GM19395 (cell line): ENCODE measurements at regions not wholly inside any gene's neighbourhood (a gene's known extent, or its start where the extent isn't known, plus 50 kb on each side); places are given as distances from the start of the nearest gene placed in this dataset.

ENCODE experiments used
- ATAC-seq: cut with Tn5 transposase; IDR thresholded peaks from one replicate; pipeline ENCODE4 v1.9.1; 2021; ENCODE audit warnings: mild to moderate bottlenecking, moderate library complexity; ENCODE audit not compliant: unreplicated experiment

DNA sequence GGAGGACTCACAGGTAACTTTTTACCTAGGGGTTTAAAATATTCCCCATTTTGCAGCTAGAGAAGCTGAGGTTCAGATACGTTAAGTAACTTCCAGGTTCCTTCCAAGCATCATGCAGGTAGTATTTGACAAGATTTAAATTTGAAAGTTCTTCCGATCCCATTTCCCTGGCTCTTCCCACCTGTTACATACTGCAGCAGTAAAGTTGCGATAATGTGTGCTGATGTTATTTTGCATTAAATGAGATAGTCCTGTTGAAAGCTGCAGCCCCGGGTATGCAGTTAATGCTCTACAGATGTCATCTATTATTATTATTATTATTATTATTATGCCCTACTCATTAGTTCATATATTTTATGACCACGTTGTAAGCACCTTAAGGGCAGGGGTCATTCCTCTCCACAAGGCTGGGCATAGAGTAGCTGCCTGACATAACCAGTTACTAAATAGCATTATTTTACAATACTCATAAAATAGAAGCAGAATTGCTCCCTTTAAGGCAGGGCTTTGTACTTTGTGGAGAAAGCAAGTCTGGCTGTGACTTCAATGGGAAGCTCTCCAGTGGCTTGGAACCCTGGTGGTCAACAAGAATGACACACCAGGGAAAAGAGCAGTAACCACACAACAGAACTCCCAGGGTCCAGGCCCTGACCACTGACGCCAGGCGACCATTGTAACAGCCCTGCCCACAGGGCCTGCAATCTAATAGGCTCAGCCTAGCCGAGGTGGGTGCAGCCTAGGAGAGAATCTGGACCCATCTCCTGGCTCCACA, 90.8 kb upstream of the CALM2 start:
- no peak for ATAC-seq

DNA sequence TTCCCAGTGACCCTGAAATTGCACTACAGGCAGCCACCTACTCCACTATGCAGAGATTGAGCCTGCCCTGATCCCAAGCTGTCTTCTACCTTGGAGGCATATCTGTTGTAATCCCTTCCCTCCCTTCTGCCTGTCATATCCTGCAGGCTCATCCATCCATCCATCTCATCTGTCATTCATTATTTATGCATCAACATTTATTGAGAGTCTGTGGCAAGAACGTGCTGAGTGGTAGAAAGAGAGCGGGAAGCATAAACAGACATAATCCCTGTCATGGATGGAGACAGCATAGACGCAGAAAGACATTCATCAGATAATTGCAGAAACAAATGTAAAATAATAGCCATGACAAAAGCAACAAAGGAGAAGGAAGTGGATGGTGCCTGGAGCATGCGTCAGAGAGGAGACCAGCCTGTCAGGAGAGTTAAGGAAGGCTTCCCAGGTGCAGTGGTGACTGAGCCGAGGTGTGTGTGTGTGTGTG, 89.5 kb upstream of the CALM2 start:
- no peak for ATAC-seq

DNA sequence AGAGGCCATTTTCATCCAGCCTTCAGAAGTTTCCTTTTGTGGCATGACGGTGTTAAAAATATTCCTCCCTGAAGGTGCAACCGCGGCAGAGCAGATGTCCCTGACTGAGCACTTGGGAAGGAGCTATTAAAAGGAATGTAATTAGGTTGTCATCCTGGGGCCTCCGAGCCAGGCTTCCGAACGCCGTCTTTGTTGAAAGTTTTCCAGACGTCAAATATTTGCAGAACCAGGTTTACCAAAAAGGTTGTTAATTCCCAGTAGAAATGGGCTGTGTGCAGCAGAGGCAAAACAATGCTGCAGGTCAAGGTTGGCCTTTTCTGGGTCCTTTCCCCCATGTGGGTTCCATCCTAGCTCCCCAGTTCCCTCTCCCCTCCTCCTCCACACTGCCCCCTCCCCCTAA, 88.8 kb upstream of the CALM2 start:
- ATAC-seq = no peak

DNA sequence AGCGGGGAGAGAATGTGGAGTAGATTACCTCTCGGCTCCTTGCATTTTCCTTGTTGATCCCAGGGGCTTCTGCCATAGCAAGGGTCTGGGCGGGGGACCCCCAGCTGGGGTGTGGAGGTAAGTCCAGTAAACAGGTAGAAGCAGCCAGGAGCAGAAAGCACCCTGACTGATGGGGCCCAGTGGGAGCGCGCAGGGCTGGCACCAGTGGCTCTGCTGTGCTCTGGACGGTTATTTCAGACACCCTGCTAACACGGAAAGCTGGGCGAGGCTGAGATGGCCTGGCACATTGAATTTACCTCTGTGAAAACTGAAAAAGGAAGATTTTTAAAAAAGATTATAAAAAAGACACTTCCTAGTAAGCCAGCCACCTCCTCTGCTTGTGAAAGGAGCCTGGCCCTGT, 88.4 kb upstream of the CALM2 start:
- no peak for ATAC-seq

DNA sequence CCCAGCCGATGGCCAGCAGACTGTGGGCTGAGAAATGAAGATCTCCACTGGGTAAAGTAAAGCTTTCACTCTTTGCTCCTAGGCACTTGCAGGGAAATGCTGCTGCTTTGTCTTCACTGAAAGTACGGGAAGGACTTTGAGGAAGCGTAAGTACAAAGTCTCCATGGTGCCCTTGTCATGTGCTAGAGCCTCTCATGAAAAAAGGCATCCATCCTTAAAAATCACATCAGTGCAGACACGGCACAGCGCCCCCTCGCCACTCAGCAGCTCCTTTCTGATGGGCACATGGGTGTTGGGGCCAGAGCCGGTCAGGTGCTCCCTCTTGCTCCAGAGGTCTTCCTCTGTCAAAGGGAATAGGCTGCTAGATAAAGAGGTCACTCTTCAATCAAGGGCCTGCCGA, 87.8 kb upstream of the CALM2 start:
- no peak for ATAC-seq

DNA sequence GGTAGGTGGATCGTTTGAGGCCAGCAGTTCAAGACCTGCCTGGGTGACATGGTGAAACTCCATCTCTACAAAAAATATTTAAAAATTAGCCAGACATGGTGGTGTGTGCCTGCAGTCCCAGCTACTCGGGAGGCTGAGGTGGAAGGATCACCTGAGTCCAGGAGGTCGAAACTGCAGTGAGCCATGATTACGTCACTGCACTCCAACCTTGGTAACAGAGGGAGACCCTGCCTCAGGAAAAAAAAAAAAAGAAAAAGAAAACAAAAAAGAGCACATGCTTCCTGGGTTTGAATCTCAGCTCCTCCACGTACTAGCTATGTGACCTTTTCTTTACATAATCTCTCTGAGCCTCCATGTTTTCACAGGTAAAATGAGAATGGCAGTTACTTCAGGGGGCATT, 86.3 kb upstream of the CALM2 start:
- no peak for ATAC-seq

DNA sequence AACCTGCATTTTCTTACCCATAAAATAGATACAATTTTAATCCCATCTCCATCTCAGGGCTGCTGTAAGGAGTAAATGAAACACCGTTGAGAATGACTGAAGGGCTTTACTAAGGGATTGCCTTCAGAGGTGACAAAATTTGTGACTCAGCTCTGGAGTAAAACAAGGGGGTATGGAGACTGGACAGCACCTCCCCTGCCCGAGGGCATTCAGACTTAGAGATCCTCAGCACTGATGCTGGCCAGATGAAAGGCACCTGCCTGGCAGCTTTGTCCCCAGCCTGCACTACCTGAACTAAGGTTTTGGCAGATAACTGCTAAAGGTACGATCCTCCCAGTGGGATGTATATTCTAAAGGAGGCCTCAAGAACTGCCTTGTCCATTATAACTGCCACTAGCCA, 84.7 kb upstream of the CALM2 start:
- ATAC-seq = no peak

DNA sequence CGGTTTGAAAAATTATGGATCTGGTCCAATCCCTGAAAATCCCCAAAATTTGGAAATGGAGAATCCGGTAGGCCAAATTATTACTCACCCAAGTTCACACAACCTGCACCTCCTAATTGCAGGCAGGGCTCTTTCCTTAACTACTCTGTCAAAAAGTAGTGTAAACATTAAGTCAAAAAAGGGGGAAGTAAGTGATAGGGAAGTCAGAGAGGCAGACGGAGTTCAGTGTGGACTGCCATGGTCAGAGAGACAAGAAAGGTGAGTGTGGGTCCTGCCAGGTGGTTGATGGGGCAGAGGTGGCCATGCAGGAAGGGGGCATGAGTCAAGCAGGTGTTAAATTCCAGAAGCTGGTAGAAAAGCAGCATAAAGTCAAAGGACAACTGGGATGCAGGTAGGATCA, 83.5 kb upstream of the CALM2 start:
- no peak for ATAC-seq

DNA sequence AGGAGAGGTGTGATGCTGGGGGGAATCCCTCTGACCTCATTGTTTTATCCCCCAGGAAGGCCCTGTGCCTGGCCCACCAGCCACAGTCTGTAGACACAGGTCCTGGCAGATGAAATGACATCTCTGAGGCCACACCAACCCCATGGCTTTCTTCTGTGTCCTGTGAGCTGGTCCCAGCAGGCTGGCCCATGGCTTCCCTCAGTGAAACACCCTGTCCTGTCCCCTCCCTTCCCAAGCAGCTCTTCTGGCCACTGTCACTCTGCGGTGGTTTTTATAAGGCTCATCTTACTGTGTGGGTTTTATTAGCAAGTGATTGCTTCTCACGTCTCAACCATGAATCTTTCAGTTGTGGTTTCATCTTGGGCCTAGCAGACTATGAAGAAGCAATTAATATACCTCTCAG, 81.6 kb upstream of the CALM2 start:
- no peak for ATAC-seq

DNA sequence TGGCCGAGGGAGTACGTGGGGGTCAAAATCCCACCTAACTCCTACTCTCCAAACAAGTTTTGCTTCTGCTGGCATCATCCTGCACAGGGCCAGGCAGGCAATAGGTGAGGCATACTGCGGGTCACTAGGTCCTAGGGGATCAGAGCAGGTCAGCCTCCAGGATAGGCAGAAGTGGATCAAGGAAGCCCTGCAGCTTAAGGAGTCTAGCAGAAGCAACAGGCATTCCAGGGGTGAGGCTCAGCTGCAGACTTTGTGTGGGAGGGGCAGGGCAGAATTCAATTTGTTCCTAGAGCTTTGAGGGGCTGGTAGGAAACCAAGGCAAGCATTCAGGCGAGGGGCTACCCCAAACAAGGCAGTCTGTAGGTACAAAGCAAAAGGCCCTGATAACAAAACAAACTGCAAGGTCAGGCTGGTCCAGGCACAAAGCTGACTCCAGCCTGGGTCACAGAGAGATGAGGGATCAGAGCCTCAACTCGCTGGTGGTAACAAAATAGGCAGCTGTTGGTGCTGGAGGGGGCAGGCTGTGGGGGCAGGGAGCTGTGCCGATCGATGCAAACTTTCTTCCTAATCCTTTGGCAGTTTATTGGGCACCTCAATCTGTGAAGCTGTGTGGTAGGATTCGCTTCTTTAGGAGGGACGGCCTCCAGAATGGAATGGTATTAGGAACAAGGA, 80.2 kb upstream of the CALM2 start:
- no peak for ATAC-seq

DNA sequence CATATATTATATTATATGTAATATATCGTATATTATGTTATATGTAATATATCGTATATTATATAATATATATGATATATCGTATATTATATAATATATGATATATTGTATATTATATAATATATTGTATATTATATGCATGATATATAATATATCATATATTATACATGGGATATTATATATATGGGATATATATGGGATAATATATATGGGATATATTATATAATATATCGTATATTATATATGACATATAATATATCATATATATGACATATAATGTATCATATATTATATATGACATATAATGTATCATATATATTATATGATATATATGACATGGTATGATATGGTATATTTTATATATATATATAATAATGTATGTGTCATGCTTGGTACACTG, 79.5 kb upstream of the CALM2 start:
- ATAC-seq = no peak

DNA sequence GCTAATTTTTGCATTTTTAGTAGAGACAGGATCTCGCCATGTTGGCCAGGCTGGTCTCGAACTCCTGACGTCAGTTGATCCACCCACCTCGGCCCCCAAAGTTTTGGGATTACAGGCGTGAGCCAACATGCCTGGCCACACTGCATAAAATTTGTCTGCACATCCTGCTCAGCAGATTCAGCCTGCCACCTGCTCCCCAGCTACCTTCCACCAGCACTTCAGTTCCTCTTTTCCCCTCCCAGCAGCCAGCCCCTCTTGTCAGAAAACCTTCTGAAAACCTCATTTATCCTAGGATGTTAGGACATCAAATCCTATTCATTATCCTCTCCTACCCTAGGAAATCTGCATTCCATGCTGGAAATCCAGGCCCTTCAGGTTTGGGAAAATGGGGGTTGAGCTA, 78.2 kb upstream of the CALM2 start:
- no peak for ATAC-seq

DNA sequence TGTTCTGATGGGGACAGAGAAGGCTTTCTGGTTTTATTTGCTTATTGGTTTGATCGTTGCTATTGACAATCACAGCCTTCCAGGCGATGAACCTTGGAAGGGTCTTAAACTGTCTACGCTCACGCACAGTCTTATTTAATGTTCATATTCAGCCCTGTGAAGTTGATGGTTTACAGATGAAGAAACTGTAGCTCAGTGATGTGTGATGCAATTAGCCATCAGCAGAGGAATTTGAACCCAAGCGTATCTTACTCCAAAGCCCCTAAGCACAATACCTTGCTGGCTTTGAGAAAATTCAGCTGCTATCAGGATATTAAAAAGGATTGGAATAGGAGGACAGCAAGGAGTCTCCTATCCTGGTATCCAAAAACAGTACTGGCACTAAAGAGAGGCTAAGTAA, 77.1 kb upstream of the CALM2 start:
- no peak for ATAC-seq

DNA sequence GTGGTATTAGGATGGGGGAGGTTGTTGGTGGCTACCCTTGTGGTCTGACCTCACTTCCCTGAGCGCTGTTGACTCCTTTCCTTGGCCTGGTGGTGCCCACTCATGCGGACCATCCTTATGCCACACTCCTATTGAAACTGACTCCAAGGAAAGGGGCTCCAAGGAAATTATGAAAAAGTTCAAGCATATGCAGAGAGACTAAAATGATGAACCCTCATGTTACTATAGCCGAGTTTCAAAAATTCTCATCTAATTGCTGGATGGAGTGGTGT, 75.0 kb upstream of the CALM2 start:
- ATAC-seq = no peak

DNA sequence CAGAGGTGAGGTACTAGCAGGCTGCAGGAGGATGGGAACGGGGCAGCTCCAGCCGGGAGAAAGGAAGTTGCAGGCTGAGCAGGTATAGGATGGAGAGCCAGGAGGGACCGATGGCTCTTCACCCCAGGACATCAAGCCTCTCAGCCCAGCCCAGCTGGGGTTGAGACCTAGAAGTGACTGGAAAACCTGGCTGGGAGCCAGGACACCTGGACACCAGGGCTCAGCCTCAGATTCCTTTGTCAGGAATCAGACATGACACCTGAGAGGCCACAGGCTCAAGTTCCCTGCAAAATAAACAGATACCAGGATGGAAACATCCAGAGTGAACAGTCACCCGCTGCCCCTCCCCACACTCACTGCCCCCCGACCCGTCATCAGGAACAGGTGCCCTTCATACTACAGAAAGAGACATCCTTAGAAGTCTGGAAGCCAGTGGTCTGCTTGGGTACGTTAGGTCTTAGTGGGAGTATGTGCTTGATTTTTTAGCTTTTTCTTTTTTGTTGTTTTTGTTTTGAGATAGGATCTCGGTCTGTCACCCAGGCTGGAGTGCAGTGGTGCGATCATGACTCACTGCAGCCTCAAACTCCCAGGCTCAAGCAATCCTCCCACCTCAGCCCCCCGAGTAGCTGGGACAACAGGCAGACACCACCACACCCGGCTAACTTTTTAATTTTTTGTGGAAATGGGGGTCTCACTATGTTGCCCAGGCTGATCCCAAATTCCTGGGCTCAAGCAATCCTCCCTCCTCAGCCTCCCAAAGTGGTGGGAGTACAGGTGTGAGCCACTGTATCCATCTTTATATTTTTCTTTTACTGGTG, 74.5 kb upstream of the CALM2 start:
- no peak for ATAC-seq

DNA sequence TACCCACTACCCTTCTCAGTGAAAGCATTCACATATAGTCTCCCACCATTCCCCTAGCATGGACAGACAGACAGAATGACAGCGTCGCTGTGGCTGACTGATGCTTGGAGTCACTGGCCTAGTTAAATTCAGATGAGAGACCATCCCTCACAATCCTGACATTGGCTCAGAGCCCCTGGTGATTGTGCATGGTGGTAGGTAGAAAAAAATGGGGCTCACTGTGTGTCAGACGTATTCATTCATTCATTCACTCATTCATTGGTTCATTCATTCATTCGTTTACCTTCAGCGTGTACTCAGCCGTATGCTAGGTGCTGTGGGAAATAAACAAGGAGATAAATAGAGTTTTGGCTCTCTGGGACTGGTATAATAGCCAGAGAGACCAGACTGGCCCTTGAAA, 73.6 kb upstream of the CALM2 start:
- ATAC-seq = no peak

DNA sequence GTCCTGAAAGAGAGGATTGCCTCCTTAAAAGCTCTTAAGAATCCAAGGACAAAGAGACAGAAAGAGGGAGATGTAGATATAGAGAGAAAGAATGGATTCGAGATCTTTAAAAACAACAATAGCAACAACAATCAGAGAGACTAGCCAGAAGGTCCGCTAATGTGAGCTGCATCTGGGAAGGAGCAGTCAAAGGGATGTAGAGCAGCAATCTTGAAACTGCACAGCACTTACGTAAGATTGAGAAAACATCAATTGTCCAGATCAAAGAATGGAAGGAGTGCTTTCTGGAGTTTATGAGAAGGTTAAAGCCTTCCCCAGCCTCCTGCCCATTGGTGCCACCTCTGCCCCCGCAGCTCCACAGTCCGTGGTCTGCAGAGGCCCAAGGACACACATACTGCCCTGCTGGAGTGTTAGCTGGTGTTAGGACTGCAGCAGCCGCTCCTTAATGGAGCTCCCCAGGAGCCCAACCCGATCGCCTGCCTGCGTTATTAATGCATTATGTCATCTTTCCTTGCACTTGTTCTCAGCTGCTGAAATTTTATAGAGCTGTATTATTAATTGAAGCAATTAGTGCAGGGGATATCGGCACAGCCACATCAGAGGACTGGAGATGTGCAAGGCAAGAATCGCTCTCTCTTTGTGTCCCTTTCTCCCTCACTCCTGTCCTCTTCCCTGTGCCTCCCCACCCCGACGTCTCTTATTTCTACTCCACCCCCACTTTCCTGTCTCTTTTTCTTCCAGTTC, 73.0 kb upstream of the CALM2 start:
- no peak for ATAC-seq

DNA sequence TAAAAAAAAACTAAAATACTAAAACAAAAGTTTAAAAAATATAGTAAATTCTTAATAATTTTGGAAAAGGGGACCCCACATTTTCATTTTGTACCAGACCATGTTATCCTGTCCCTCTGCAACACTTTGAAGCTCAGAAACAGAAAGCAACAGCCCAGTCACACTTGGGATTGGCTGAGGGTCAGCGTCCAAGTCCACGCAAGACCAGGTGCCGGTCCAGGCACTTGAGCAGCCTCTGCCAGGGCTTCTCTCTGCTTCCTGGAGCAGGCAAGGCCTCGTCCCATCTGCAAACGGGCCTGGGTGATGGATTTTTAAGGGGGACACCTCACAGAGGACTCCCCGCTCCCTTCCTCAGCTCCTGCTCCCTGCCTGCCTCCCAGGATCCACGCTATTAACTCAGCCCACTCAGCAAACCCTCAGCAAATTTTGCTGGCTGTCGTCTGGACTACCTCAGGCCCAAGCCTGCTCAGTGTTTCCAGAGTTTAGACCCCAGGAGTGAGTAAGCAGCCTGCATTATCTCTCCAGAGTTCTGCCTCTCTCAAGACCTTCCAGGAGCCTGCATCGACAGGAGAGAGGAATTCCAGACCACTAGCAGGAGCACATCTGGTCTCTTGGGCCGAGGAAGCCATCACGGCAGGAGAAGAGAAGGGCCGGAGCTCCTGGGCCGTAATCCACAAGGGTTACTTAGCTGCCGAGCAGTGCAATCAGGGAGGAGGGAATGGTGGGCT, 67.4 kb upstream of the CALM2 start:
- ATAC-seq = no peak

DNA sequence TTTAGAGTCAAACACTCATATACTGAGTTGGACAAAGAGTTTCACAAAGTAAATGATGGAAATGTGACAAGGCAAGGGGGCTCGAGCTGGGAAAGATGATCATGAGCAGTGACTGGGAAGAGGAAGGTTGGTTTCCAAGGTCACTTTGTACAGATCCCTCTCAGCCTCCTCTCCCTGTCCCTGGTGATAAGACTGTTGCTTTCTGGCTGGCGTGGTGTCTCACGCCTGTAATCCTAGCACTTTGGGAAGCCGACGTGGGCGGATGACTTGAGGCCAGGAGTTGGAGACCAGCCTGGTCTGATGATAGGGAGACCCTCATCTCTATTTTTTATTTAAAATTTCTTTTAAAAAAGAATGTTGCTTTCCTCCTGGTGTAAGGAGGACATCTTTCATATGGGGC, 65.4 kb upstream of the CALM2 start:
- ATAC-seq = no peak

DNA sequence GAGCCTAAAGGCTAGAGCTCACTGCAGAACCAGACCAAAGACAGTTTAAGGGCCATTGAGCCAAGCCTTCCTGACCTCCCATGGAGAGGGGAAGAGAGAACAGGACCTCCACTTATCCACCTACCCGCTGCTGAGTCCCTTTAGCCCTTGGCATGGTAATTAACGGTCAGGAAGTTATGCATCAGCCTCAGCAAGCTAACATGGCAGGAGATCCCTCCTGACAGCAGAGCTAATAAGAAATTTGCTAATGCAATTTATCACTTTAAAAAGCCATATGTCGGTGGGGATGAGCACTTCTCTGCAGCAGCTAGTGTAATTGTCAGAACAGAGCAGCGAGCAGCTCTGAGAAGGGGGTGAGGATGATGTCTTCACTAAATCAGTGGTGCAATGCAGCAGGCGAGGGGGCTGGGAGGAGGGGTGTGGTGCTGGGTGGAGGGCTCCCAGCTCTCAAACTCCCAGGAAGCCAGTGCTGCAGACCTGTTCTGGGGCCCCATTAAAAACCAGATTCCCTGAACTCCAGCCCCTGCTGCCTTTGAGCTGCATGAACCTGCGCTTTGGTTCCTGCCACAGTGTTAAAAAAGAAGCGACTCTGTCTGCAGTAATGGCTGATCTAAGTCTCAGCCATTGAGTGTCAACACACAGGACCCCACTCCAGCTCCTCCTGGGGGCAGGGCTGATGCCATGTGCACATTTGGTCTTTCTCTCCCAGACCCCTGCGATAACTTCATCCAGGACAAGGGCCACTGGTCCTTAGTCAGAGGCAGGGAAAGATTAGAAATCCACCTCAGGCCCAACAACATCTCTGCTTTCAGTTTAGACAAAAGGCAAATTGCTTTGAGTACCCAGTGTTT, 63.0 kb upstream of the CALM2 start:
- ATAC-seq = no peak
